ENCODE measurements at regions not wholly inside any gene's neighbourhood (a gene's known extent, or its start where the extent isn't known, plus 50 kb on each side); places are given as distances from the start of the nearest gene placed in this dataset.

GRCh38 chr2:19111354-19111753 is 247.1 kb downstream of the OSR1 start:
- TF ChIP-seq REST (IDR thresholded peaks at IDR 0.05; ENCODE audit: low read depth), result no peak
- no peak for TF ChIP-seq TCF12 (IDR thresholded peaks at IDR 0.05; ENCODE audit: low read depth)
- no peak for TF ChIP-seq MAX (IDR thresholded peaks at IDR 0.05)
- TF ChIP-seq YY1 (IDR thresholded peaks at IDR 0.05; ENCODE audit: low read depth), result no peak
- no peak for TF ChIP-seq CREB1 (IDR thresholded peaks at IDR 0.05; ENCODE audit: low read depth)
- no peak for TF ChIP-seq RAD21 (IDR thresholded peaks at IDR 0.05; ENCODE audit: low read depth)
- no peak for TF ChIP-seq FOXM1 (IDR thresholded peaks at IDR 0.05; ENCODE audit: borderline replicate concordance, low read depth)
- no peak for TF ChIP-seq USF1 (IDR thresholded peaks at IDR 0.05)
- no peak for TF ChIP-seq TEAD4 (IDR thresholded peaks at IDR 0.05)
- no peak for TF ChIP-seq NFIC (IDR thresholded peaks at IDR 0.05)
- no peak for TF ChIP-seq EP300 (IDR thresholded peaks at IDR 0.05; ENCODE audit: borderline replicate concordance)

GRCh38 chr2:19109518-19109917 is 248.9 kb downstream of the OSR1 start:
- no peak for TF ChIP-seq TCF12 (IDR thresholded peaks at IDR 0.05; ENCODE audit: low read depth)
- no peak for TF ChIP-seq ZBTB7A (IDR thresholded peaks at IDR 0.05; ENCODE audit: low read depth)
- no peak for TF ChIP-seq FOXM1 (IDR thresholded peaks at IDR 0.05; ENCODE audit: borderline replicate concordance, low read depth)
- TF ChIP-seq TEAD4 (IDR thresholded peaks at IDR 0.05), result no peak
- no peak for TF ChIP-seq MAX (IDR thresholded peaks at IDR 0.05)
- TF ChIP-seq USF1 (IDR thresholded peaks at IDR 0.05), result no peak
- TF ChIP-seq REST (IDR thresholded peaks at IDR 0.05; ENCODE audit: low read depth), result no peak
- TF ChIP-seq EGR1 (IDR thresholded peaks at IDR 0.05), result no peak
- TF ChIP-seq CEBPB (IDR thresholded peaks at IDR 0.05), result no peak
- TF ChIP-seq TAF1 (IDR thresholded peaks at IDR 0.05; ENCODE audit: low read depth), result no peak
- TF ChIP-seq RAD21 (IDR thresholded peaks at IDR 0.05; ENCODE audit: low read depth), result no peak
- no peak for TF ChIP-seq YY1 (IDR thresholded peaks at IDR 0.05; ENCODE audit: low read depth)
- TF ChIP-seq CREB1 (IDR thresholded peaks at IDR 0.05; ENCODE audit: low read depth), result no peak
- TF ChIP-seq NFIC (IDR thresholded peaks at IDR 0.05), result no peak
- TF ChIP-seq EP300 (IDR thresholded peaks at IDR 0.05; ENCODE audit: borderline replicate concordance), result no peak

- TF ChIP-seq CREB1 (IDR thresholded peaks at IDR 0.05; ENCODE audit: low read depth) (no peak), REST (IDR thresholded peaks at IDR 0.05; ENCODE audit: low read depth) (no peak), YY1 (IDR thresholded peaks at IDR 0.05; ENCODE audit: low read depth) (no peak), TEAD4 (IDR thresholded peaks at IDR 0.05) (no peak), EGR1 (IDR thresholded peaks at IDR 0.05) (no peak), MAX (IDR thresholded peaks at IDR 0.05) (no peak)
These were observed 252.0 kb downstream of the OSR1 start for GRCh38 chr2:19106376-19106775.

GRCh38 chr2:19104503-19104902 is 253.9 kb downstream of the OSR1 start:
- TF ChIP-seq YY1 (IDR thresholded peaks at IDR 0.05; ENCODE audit: low read depth) (no peak), EP300 (IDR thresholded peaks at IDR 0.05; ENCODE audit: borderline replicate concordance) (no peak), FOXM1 (IDR thresholded peaks at IDR 0.05; ENCODE audit: borderline replicate concordance, low read depth) (no peak), CEBPB (IDR thresholded peaks at IDR 0.05) (no peak), TEAD4 (IDR thresholded peaks at IDR 0.05) (no peak), TAF1 (IDR thresholded peaks at IDR 0.05; ENCODE audit: low read depth) (no peak)
